ENCODE measurements at regions not wholly inside any gene's neighbourhood (a gene's known extent, or its start where the extent isn't known, plus 50 kb on each side); places are given as distances from the start of the nearest gene placed in this dataset.

- TF ChIP-seq POLR2A (IDR thresholded peaks at IDR 0.05; ENCODE audit: low read depth, low read length) = no peak
- TF ChIP-seq USF2 (IDR thresholded peaks at IDR 0.05; ENCODE audit: low read depth, low read length) = no peak
- no peak for TF ChIP-seq CTCF (conservative IDR thresholded peaks at IDR 0.05; ENCODE audit: low read depth, low read length)
- TF ChIP-seq BHLHE40 (IDR thresholded peaks at IDR 0.05; ENCODE audit: low read depth, low read length) = no peak
- TF ChIP-seq SMC3 (IDR thresholded peaks at IDR 0.05; ENCODE audit: low read depth, low read length) = no peak
- TF ChIP-seq MXI1 (IDR thresholded peaks at IDR 0.05; ENCODE audit: borderline replicate concordance, low read depth, low read length) = no peak
- no peak for TF ChIP-seq RCOR1 (IDR thresholded peaks at IDR 0.05; ENCODE audit: insufficient replicate concordance, low read length)
- TF ChIP-seq MAZ (IDR thresholded peaks at IDR 0.05; ENCODE audit: borderline replicate concordance, low read depth, low read length) = no peak
- no peak for TF ChIP-seq RFX5 (IDR thresholded peaks at IDR 0.05; ENCODE audit: low read depth, low read length)
- TF ChIP-seq CEBPB (IDR thresholded peaks at IDR 0.05; ENCODE audit: low read depth, low read length) = no peak
These were observed 212.9 kb upstream of the SOX21 start for GRCh38 chr13:94925263-94925662.
